ENCODE measurements at regions not wholly inside any gene's neighbourhood (a gene's known extent, or its start where the extent isn't known, plus 50 kb on each side); places are given as distances from the start of the nearest gene placed in this dataset.
"Not testable (repeated sequence)": the region's sequence is repeated elsewhere in the genome, so short reads cannot be mapped to it uniquely, and the experiment has no call there.

DNA sequence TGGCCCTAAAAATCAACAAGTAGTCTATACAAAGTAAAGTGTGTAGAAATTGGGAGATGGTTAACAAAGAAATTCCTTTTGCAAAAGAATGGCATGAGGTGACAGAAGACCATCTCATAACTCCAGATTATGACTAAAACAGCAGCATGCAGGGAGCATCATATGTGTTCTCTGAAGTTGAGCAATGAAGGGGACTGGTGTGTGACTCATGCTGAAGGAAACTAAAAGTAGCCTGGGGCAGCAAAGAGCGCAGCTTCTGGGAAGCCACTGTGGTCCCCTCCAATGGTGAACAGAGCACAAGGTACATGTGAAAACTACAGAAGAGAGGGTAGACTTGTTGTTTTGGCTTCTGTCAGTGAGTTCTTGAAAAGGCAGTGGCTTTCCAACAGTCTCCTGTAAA lies 133.4 kb downstream of the MACC1 start:
- DNase-seq (ENCODE audit: low spot score): peak; percentile 61

DNA sequence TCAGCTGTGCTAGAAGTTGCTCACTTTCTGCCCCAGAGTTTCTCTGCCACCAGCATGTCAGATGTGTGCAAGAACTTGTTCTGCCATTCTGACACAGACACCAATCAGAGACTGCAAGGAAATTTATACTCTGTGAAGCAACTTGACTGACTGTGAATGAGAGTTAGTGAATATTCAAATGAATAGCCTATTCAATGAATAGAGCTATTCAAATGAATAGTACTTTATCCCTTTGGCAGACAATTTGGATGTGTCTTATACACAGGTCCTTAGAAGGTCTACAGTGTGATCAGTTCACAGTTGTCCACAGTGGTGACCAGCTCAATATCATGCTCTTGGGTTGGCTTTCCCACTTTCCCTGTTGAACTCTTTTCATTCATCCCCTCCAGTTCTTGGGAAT lies 138.1 kb downstream of the MACC1 start:
- no peak for DNase-seq (ENCODE audit: low spot score)

DNA sequence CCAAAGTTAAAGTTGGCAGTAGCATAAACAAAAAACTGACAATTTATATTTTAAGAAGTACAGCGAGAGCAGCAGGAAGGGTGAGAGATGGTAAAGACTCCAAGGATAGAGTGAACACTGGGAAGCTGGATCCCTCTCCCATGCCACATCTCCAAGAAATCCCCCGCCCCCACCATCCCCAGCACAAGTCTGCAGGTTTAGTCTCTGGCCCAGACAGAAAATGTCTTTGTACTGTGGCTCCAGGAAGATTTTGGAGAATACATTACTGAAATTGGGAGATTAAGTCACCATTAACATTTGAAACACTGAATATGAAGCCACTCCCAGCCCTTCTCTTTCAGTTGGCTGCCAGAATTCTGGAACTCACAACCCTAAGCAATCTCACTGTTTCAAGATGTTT lies 140.3 kb downstream of the MACC1 start:
- DNase-seq (ENCODE audit: low spot score): no peak

DNA sequence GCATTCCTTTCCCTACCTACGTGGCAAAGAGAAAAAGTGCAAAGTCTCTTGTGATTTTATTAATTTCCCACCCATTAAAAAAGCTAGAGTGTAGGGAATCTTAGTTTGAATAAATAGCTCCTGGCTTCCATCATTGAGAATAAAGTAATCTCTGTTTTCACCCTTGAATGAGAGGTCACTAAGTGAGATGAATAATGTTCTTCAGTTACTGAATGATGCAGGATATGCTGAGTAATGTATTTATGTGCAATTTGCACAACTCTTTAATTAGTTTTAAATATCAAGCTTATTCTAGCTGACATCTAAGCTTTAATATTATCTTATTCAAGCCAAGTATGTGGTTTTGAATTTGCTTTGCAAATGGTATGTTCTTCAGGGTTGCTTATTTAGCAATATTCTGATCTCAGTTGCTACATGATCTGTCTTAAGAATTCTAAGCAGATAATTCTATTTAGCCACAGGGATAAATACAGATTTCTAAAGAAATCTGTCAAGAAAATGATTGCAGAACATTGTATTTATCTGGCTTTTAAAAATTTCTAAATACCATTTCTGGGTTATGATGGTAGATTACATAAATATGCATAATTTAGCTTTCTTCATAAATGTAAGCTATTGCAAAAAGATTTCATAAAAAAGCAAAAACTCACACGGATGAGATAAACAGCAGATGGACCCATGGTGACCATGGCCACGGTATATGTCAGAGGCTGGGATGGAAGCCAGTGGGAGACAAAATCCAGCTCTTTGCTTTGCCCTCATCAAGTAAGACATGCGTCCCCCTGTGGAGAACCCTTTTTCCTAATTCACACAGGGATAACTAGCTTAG lies 141.0 kb downstream of the MACC1 start:
- no peak for DNase-seq (ENCODE audit: low spot score)

DNA sequence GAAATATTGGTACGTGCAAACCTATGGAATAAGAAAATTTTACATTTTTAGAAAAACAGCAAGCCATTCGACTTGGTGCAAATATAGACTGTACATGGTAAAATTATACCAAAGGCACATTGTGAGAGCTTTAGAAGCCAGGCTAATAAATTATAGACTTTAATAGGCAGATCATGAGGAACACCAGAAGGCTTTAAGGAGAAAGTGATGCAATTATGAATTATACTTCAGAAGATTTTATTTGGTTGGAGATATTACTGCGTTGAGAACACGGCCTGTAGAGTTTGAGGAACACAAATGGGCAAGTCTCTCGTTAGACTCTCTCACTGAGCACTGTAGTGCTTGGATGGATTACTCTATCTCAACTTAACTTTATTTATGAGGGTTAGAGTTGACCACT lies 141.7 kb downstream of the MACC1 start:
- DNase-seq (ENCODE audit: low spot score): no peak

DNA sequence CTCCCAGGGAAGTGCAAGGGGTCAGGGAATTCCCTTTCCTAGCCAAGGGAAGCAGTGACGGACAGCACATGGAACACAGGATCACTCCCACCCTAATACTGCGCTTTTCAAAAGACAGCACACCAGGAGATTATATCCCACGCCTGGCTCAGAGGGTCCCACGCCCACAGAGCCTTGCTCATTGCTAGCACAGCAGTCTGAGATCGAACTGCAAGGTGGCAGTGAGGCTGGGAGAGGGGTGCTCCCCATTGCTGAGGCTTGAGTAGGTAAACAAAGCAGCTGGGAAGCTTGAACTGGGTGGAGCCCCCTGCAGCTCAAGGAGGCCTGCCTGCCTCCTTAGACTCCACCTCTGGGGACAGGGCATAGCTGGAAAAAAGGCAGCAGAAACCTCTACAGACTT lies 149.2 kb downstream of the MACC1 start:
- not testable (repeated sequence) for DNase-seq (ENCODE audit: low spot score)

DNA sequence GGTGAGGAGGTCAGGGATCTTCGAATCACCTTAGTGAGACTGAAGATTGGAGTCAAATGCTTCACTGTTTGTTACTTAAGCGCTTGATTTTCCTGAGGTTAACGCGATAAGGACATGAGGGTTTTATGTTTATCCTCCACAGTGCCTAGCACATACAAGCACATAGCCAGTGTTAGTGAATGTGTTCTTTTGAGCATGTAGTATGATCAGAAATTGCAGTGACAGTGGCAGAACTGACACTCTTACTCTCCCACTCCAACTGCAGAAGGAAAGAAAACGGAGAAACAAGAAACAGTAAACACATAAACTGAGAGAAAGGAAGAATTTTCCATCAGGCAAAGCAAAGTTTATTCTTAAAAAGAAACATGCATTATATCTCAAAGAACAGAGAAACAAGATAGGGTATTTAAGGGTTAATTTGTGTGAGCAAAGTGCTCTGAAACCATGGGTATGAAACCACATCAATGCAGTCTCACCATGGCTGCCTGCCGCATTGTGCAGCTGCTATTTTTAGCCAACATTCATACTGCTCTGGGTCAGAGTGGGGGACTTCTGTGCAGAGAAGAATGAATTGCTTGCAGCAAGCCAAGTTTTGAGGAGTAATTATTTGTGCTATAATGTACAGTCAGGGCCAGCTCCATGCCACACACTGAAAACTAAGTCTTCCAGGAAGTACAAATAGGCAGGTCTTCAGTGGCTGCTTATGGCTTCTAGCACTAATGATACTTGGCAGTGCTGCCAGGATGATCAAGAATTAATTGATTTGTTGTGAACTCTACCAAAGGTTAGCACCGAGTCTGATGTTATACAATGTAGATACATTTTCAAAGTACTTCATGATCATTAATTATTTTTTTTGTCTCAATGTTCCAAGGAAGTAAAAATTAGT lies 152.0 kb downstream of the MACC1 start:
- DNase-seq (ENCODE audit: low spot score): peak; percentile 72

DNA sequence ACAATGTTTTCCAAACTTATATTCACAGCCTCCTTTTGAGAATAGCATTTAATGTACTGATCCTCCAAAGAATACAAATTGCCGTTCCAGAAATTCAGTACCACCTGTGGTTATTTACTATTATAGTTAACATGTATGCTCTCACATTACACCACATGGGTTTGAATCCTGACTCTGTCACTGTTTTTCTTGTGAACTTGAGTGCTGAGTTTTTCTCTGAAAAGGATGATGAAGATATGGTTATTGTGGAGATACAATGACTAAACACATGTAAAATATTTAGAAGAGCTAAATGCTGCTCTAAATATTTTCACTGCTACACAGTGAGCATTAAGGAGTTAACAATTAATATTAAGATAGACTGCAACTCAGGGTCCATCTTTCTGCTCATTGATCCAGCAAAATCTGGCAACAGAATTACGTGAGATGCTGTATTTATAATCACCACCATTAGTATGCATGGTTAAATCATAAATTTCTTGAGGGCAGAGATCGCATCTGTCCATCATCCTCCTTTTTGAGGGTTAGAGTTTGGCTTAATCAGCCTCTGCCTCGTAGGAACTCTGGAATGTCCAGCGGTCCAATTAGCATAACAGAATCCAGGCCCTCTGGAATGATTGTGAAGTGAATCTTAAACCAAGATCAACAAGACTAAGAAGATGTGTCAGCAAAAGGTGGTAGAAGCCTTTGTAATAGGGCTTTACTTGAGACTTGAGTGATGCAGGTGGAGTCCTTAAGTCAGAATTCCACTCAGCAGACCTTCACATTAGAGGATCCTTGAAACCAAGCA lies 152.8 kb downstream of the MACC1 start:
- peak; percentile 71 for DNase-seq (ENCODE audit: low spot score)

DNA sequence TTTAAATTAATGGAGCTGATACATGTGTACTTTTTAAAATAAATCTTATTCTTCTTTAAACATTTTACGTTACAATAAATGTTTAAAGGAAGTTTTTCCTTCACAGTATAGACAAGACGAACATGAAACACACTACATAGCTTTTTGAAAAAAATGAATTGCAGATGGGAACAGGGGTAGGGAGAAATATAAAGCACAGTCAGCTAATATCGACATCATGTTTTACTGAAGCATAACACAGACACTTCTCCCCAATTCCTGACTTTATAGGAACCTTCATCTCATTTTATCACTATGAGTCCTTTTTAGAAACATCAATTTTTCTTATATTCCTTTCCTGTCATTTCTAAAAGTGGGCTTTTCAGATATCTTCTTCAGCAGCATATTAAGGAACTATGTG lies 153.5 kb downstream of the MACC1 start:
- DNase-seq (ENCODE audit: low spot score): no peak

DNA sequence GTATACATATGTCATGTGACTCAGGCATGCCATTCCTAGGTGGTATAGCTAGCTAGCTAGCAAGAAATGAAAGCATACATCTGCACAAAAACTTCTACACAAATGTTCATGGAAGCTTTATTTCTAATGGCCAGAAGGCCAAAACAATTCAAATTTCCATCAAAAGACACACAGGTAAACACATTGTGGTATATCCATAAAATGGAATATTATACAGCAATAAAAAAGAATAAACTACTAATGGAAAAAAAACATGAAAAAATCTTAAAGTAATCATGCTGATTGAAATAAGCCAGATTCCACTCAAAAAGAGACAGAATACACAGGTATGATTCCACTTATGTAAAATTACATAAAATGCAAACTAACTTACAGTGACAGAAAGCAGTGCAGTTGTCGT lies 154.3 kb downstream of the MACC1 start:
- DNase-seq (ENCODE audit: low spot score): no peak

DNA sequence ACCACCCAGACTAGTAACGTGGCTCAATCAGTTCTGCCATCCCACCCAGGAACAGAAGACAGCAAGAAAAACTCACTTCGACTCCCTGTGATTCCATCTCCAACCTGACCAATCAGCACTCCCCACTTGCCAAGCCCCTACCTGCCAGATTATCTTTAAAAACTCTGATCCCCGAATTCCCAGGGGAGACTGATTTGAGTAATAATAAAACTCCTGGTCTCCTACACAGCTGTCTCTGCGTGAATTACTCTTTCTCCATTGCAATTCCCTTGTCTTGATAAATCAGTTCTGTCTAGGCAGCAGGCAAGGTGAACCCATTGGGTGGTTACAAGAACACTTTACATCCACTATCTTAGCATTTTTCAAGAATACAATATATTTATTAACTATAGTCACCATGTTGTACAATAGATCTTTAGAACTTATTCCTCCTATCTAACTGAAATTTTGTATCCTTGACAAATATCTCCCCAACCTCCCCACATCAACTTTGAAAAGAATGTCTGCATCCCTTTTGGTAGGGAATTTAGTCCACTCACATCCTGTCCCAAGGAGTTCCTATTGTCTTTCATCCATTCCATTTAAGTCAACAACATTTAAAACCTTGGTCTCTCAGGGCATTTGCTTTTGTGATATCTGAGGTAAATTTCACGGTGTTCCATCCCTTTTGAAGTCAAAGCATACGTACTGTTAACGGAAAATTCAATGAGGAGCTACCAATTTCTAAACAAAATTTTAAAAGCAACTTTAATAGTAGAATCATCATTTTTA lies 163.7 kb downstream of the MACC1 start:
- no peak for DNase-seq (ENCODE audit: low spot score)

DNA sequence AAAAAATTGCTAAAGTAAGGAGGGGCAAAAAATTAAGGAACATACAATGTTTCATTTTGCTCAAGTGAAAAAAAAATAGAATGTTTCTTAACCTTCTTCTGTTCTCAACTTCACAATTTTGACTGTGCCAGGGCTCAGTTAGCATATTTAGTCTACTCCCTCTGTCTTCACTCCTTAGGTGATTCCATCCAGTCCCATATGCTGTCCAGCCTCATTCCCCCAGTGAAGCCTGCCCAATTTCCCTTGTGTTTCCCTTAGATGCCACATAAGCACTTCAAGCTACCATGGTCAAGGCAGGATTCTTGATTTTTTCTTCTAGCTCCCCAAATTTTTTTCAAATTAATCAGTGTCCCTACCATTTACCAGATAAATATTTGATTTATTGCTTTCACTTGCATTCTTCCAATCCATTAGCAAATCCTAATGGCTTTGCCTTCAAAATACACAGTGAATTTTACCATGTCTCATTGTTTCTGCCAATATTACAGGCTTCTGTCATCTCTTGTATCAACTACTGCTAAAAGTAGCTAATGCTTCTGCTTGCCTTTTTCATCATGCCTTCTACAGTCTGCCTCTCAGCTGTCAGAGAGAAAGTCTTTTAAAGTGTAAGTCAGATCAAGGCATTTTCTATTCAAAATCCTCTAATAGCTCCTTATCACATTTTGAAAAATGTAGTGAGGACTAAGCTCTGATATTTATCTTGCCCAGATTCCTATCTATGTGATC lies 166.8 kb downstream of the MACC1 start:
- no peak for DNase-seq (ENCODE audit: low spot score)

DNA sequence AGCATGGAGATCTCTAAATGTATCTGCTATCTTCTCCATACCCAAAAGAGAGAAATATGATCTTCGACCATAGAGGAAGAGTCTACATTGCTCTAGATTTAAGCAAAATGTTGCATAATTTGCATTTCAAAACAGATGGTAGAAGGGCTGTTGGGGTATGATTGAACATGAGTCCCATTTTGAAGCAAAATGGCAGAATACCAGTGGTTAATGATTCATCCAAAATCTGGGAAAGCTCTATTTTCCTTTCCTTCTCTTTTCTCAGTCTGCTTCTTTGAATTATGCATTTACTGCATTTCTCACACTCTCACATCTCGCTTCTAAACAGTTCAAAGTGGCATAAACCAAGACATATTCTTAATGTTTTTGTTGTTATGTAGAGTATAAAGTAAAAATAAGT lies 178.5 kb downstream of the MACC1 start:
- no peak for DNase-seq (ENCODE audit: low spot score)

DNA sequence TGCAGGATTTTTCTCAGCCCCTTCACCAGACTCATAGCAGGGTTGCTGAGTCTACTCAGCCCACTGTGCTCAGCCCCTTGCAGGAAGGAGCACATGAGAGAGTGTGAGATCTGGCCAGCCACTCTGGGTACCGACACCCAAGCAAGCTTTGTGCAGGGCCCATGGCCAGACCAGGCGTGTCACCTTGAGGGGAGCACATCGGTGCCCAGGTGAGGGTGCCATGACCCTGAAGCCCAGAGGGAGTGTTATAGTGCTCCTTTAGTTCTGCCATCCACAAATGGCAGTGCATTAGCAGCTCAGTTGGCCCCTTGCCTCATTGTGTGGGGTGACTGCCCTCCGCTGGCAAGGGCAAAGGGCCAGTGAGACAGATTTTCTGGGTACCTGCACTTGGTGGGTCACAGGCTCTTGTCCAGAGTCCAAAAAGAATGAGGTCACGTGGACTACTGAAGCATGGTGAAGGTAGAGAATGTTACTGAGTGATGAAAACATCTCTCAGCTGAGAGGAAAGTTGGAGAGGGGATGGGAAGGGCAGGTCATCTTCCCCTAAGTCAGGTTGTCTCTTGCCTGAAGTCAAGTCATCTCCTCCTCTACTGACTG lies 181.8 kb downstream of the MACC1 start:
- no peak for DNase-seq (ENCODE audit: low spot score)

DNA sequence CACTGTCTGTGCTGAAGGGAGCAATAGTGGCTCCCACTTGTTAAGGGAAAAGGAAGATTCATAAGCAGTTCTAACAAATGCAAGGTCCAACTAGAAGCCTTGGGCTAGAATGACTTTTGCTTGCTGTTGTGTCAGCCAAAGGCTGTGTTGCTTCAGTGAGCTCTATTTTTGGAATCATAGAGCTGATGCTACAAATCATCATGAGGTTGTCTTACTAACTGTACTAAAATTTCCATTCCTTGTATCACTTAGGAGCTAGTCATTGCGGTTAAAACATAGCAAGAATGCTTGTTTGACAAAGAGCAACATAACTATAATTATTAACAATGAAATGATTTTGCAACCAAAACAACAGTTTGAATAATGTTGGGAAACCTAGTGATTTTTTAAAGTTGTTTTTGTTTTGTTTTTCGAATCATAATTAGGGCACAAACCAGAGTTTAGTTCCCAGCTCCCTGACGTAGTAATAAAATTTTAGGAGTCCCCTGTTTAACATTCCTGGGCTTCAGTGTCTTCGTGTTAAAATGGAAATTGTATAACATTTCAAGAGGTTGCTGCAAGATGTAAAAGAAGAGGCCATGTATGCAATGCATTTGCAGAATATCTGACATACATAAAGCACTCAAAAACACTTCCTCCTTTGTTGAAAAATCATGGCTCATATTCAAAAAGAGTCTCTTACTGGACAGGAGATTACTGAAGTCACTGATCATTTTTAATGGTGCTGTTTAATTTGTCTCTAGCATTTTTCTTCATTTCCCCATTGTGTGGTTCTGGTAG lies 183.4 kb downstream of the MACC1 start:
- DNase-seq (ENCODE audit: low spot score): peak; percentile 69

DNA sequence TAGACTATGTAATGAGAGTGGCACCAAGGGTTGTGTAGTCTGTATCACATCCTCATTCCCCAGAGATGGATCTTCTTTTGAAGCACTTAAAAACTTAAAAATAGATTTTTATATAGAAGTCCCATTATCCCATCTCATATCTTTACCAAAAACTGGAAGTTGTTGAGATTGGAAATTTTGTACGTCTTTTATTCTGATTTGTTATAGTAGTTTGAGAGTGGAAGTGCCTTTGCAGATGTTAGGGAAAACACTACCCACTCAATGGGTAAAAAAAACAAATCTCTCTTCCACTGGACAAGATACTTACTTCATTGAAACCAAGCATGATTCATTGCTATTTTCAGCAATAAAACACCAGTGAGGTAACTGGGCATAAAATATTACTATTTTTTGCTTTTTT lies 184.4 kb downstream of the MACC1 start:
- DNase-seq (ENCODE audit: low spot score): no peak

DNA sequence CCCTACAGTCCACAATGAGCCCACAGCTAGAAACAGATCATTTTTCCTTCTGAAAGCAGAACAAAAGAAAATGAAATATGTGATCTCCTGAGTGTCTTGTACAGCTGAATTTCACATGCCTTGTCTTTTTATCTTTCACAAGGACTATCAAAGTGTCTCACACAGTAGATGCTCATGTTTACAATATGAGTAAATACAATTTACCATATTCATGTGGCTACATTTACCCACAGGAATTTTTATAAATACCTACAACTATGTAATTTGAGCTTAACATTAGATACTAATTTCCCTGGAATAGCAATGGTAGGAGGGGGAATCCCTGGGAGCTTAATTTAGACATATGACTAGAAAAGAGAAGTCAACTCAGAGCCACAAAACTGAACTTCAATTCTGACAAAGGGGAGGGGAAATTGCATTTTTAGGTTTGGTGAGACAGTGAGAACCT lies 186.2 kb downstream of the MACC1 start:
- no peak for DNase-seq (ENCODE audit: low spot score)

DNA sequence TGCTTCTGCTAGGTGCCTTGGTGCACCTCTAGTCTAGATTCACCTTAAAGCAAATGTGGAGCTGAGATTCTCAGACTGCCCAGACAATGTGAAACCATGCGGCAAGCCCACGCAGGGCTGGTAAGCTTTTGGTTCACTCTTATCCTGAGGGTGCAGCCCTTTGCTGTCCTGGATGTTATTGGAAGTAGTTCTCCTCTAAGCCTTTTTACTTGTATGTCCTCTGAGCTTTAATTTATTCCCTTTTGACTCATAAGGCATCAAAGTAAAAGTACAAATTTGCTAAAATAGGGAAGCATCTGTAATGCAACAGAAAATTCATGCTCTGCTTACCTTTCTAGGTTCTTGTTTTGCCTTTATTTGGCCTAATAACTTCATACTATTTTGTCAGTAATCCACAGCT lies 186.8 kb downstream of the MACC1 start:
- DNase-seq (ENCODE audit: low spot score): no peak

DNA sequence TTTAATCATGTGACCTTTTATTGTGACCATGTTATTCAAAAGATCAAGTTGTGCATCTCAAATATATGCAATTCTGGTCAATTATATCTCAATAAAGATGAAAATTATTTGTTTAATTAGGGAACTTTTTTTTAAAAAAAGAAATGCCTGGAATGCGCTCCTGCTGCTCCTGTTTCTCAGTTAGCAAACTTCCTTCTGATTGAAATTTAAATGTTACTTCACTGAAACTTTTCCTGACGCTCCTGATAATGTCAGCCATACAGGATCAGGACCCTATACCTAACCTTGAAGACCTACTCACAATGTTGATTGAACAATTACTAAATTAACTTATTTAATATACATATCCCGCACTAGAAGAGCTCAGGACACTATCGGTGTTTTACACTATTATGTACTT lies 190.4 kb downstream of the MACC1 start:
- DNase-seq (ENCODE audit: low spot score): no peak

DNA sequence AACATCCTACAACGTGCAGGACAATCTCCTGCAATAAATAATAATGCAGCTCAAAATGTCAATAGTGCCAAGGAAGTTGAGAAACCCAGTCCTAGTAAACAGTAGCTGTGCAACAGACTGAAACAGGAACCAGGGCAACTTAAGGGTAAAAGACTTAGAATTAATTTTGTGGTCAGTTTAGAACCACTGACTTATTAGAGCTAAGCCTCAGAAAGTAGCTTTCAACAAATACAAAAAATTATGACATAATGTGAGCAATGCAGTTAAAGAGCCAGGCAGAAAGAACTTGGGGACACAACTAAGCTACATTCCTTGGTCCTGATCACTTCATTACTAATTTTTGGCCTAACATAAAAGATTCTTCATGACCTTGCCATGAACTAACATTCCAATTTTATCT lies 195.4 kb downstream of the MACC1 start:
- DNase-seq (ENCODE audit: low spot score): no peak
